A673 (cell line): ENCODE measurements at regions not wholly inside any gene's neighbourhood (a gene's known extent, or its start where the extent isn't known, plus 50 kb on each side); places are given as distances from the start of the nearest gene placed in this dataset.
"Not testable (repeated sequence)": the region's sequence is repeated elsewhere in the genome, so short reads cannot be mapped to it uniquely, and the experiment has no call there.

Experiments
- CTCF ChIP-seq: fragments of 300-800, 200-600 bp; sonication (generic); conservative IDR thresholded peaks from 2 replicates; pipeline ENCODE4 v1.5.1; 2017; ENCODE audit warnings: low read depth, mild to moderate bottlenecking, antibody characterized with exemption, low read length, moderate library complexity, mixed read lengths
- EZH2 ChIP-seq: fragments of 200-600 bp; sonication (generic); IDR thresholded peaks from 2 replicates; pipeline ENCODE4 v1.6.1; 2017; ENCODE audit warnings: borderline replicate concordance, low read depth, mild to moderate bottlenecking, mixed read lengths, antibody characterized with exemption, low read length; ENCODE audit not compliant: poor library complexity, severe bottlenecking

GRCh38 chr15:21344960-21345359 is 95.3 kb downstream of the POTEB3 start:
- not testable (repeated sequence) for TF ChIP-seq EZH2, CTCF
